ENCODE measurements at regions not wholly inside any gene's neighbourhood (a gene's known extent, or its start where the extent isn't known, plus 50 kb on each side); places are given as distances from the start of the nearest gene placed in this dataset.

GRCh38 chr14:97777622-97778355 is 980.6 kb downstream of the VRK1 start:
- intact Hi-C loops (cut with DNase I) = no loop called here
- H3K27ac ChIP-seq = no peak overlapping the region
- H3K9me3 ChIP-seq = no peaks in the 10 kb centered on the region
- no peak for TF ChIP-seq POLR2A (IDR thresholded peaks at IDR 0.05)
- no peak for TF ChIP-seq POLR2AphosphoS5 (IDR thresholded peaks at IDR 0.05)
- no peak for TF ChIP-seq CTCF (IDR thresholded peaks at IDR 0.05)
- H3K27me3 ChIP-seq (replicated peaks; ENCODE audit: insufficient read depth) = no peaks in the 10 kb centered on the region
- no peak overlapping the region for H3K4me3 ChIP-seq
- 83% methylated on average over 9 of the region's 9 CpGs for WGBS
- DNase-seq (ENCODE audit: low spot score) = no peak
- H3K4me1 ChIP-seq (replicated peaks) = no peaks in the 10 kb centered on the region
- H3K36me3 ChIP-seq = no peaks in the 10 kb centered on the region

DNA sequence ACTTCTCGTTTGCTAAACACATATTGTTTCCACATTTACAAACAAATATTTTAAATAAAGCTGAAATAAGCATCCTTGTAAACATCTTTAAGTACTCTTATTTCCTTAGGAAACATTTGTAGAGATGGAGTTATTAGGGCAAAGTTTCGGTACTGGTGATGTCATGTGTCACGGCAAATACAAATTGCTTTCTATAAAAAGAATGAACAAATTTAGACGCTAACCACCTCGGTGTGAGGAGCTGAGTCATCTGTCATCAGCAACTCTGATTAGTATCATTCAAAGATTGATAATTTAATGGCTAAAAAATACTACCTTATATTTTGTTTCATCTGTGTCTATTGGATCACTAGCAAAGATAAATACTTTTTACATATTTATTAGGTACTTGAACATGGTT is 982.0 kb downstream of the VRK1 start:
- intact Hi-C loops (cut with DNase I) = no loop called here
- Histone ChIP-seq H3K27ac (no peak overlapping the region), H3K27me3 (replicated peaks; ENCODE audit: insufficient read depth) (no peaks in the 10 kb centered on the region), H3K4me3 (no peak overlapping the region), H3K9me3 (no peaks in the 10 kb centered on the region), H3K4me1 (replicated peaks) (no peaks in the 10 kb centered on the region), H3K36me3 (no peaks in the 10 kb centered on the region)
- no peak for TF ChIP-seq POLR2AphosphoS5 (IDR thresholded peaks at IDR 0.05)
- TF ChIP-seq POLR2A (IDR thresholded peaks at IDR 0.05) = no peak
- TF ChIP-seq CTCF (IDR thresholded peaks at IDR 0.05) = no peak
- no peak for DNase-seq (ENCODE audit: low spot score)
- WGBS = 82% methylated on average over 5 of the region's 5 CpGs

DNA sequence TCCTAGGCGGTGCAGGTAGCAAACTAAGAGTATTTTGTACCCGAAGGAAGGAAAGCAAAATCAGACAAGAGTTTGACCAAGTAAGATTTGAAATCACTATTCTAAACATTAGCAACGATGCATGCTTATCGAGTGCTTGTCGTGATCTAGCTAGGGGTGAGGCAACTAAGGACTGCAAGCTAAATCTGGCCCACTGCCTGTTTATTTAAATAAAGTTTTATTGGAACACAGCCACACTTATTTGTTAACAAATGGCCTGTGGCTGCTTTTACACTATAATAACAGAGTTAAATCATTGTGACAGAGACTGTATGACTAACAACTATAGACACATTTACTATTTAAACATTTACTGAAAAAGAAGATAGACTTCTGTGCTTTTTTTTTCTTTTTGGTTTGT is 983.6 kb downstream of the VRK1 start:
- Histone ChIP-seq H3K4me1 (replicated peaks) (no peaks in the 10 kb centered on the region), H3K27me3 (replicated peaks; ENCODE audit: insufficient read depth) (no peaks in the 10 kb centered on the region), H3K4me3 (no peak overlapping the region), H3K36me3 (no peaks in the 10 kb centered on the region), H3K9me3 (no peaks in the 10 kb centered on the region), H3K27ac (no peak overlapping the region)
- intact Hi-C loops (cut with DNase I) = no loop called here
- DNase-seq (ENCODE audit: low spot score) = no peak
- TF ChIP-seq CTCF (IDR thresholded peaks at IDR 0.05) (no peak), POLR2A (IDR thresholded peaks at IDR 0.05) (no peak), POLR2AphosphoS5 (IDR thresholded peaks at IDR 0.05) (no peak)
- WGBS = 85% methylated on average over 5 of the region's 5 CpGs

DNA sequence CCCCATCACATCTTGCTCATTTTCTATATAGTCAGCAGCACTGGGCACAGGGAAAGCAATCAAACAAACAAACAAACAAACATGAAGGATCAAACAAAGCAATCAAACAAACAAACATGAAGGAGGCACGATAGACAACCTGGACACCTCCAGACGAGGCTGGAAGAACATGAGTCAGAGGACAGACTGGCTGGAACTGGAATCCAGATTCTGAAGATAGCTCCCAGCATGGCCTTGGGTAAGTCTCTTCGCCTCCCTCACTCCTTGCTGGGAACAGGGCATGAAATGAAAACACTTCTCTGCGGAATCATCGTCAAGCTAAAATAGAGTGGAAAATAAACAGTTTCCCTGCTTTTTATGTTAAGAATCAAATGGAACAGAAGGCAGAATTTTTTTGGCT is 984.8 kb downstream of the VRK1 start:
- Histone ChIP-seq H3K9me3 (no peaks in the 10 kb centered on the region), H3K4me1 (replicated peaks) (no peaks in the 10 kb centered on the region), H3K27me3 (replicated peaks; ENCODE audit: insufficient read depth) (no peaks in the 10 kb centered on the region), H3K36me3 (no peaks in the 10 kb centered on the region), H3K27ac (no peak overlapping the region), H3K4me3 (no peak overlapping the region)
- DNase-seq (ENCODE audit: low spot score) = no peak
- WGBS = 86% methylated on average over 5 of the region's 5 CpGs
- intact Hi-C loops (cut with DNase I) = no loop called here
- no peak for TF ChIP-seq CTCF (IDR thresholded peaks at IDR 0.05)
- TF ChIP-seq POLR2A (IDR thresholded peaks at IDR 0.05) = no peak
- TF ChIP-seq POLR2AphosphoS5 (IDR thresholded peaks at IDR 0.05) = no peak

DNA sequence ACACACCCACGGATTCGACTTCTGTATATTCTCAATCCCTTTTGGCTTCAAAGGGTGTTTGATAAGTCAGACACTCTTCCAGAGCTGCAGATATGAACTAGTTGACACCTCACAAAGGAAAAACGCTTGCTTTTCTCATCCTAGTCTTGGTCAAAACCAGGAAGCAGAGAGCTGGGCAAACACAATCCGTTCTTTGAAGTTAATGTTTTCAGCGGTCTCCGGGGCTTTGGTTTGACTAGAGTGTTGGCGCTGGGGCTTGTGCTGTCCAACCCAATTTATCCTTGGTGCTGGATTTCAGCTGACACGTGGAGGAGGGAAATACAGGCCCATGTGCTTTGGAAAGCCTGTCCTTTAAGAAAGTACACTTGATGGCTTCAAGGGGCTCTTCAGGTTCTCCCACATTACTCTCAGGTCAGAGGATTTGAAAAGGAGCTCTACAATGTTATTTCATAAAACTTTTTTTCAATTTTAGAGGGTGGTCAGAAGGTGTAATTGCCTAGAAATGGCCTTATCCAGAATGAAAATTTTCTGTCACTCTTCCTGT is 985.8 kb downstream of the VRK1 start:
- H3K4me1 ChIP-seq (replicated peaks) = no peaks in the 10 kb centered on the region
- no peaks in the 10 kb centered on the region for H3K9me3 ChIP-seq
- WGBS = 73% methylated on average over 8 of the region's 8 CpGs
- H3K27me3 ChIP-seq (replicated peaks; ENCODE audit: insufficient read depth) = no peaks in the 10 kb centered on the region
- no peak overlapping the region for H3K27ac ChIP-seq
- intact Hi-C loops (cut with DNase I) = no loop called here
- H3K4me3 ChIP-seq = no peak overlapping the region
- no peaks in the 10 kb centered on the region for H3K36me3 ChIP-seq
- TF ChIP-seq CTCF (IDR thresholded peaks at IDR 0.05) (no peak), POLR2AphosphoS5 (IDR thresholded peaks at IDR 0.05) (no peak), POLR2A (IDR thresholded peaks at IDR 0.05) (no peak)
- DNase-seq (ENCODE audit: low spot score) = no peak

All from prostate gland (tissue), 2 donors.